ENCODE measurements at regions not wholly inside any gene's neighbourhood (a gene's known extent, or its start where the extent isn't known, plus 50 kb on each side); places are given as distances from the start of the nearest gene placed in this dataset.

- TF ChIP-seq CTCF (IDR thresholded peaks at IDR 0.05; ENCODE audit: low read depth, low read length), result no peak
- TF ChIP-seq EZH2phosphoT487 (IDR thresholded peaks at IDR 0.05; ENCODE audit: low read depth), result no peak
These were observed 182.0 kb upstream of the CST7 start for GRCh38 chr20:24766826-24767622.

Measured in OCI-LY3 (cell line).